Calu3 (cell line): ENCODE measurements at regions not wholly inside any gene's neighbourhood (a gene's known extent, or its start where the extent isn't known, plus 50 kb on each side); places are given as distances from the start of the nearest gene placed in this dataset.

Experiments
- BruUV-seq: library from RNA; stranded (reverse); fragments of 400-500 nt; replicated peaks from 2 replicates; lab custom pipeline; 2021; lab: Mats Ljungman, UMichigan
- CTCF ChIA-PET: fragments of 300-600 bp; sonication (Branson Sonifier 250); formaldehyde crosslinking; loops from one replicate; lab custom pipeline; 2022; ENCODE audit warnings: antibody characterized with exemption; lab: Charles Lee
- DNase-seq: peaks from one replicate; pipeline ENCODE4 v3.0.0; 2022
- H3K27ac Mint-ChIP-seq: one replicate; pipeline ENCODE4 v1.8.0; 2022; ENCODE audit warnings: mixed read lengths; ENCODE audit not compliant: unreplicated experiment
- H3K27me3 Mint-ChIP-seq: one replicate; pipeline ENCODE4 v1.8.0; 2022; ENCODE audit warnings: mixed read lengths; ENCODE audit not compliant: unreplicated experiment
- H3K36me3 Mint-ChIP-seq: one replicate; pipeline ENCODE4 v1.8.0; 2022; ENCODE audit warnings: mild to moderate bottlenecking, moderate library complexity, mixed read lengths; ENCODE audit not compliant: insufficient read depth, unreplicated experiment
- H3K4me1 Mint-ChIP-seq: one replicate; pipeline ENCODE4 v1.8.0; 2022; ENCODE audit warnings: mild to moderate bottlenecking, low read depth, mixed read lengths; ENCODE audit not compliant: unreplicated experiment
- H3K4me3 Mint-ChIP-seq: one replicate; pipeline ENCODE4 v1.8.0; 2022; ENCODE audit warnings: mild to moderate bottlenecking, low read depth, moderate library complexity, mixed read lengths; ENCODE audit not compliant: unreplicated experiment
- H3K9me3 Mint-ChIP-seq: one replicate; pipeline ENCODE4 v1.8.0; 2022; ENCODE audit warnings: low read depth, mixed read lengths; ENCODE audit not compliant: unreplicated experiment
- intact Hi-C: fragments of 100-400 bp; cut with micrococcal nuclease; formaldehyde crosslinking; loops from one replicate; pipeline ENCODE4 v1.10.0; 2022; ENCODE audit not compliant: unreplicated experiment
- TF ChIP-seq, protein P1 (sequence below): fragments of 200-600 bp; IDR thresholded peaks from one replicate; pipeline ENCODE4 v1.8.0; 2022; ENCODE audit warnings: antibody characterized with exemption; ENCODE audit not compliant: unreplicated experiment

DNA sequence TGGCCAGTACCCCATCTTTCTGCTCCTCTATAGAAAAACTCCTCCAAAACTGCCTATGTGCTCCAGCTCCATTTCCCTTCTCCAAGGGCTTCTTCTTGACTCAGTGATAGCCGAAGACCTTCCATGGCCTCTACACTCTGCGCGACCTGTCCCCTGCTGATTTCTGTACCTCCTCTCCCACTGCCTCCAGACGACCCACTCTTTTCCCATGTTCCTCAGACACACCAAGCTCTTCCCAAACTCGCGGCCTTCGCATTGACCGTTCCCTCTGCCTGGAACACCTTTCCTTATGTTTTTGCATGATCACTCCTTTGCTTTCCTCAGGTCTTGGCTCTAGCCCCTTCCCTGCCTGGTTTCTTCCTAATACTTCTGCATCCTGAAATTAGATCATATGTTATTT, 255.6 kb upstream of the SDK2 start:
- BruUV-seq, result no TSS peak
- H3K9me3 Mint-ChIP-seq, result no peaks in the 10 kb centered on the region
- H3K4me3 Mint-ChIP-seq, result no peak overlapping the region
- no peaks in the 10 kb centered on the region for H3K4me1 Mint-ChIP-seq
- no peak overlapping the region for H3K27ac Mint-ChIP-seq
- H3K27me3 Mint-ChIP-seq, result peaks cover 85% of the 10 kb centered on the region
- no peaks in the 10 kb centered on the region for H3K36me3 Mint-ChIP-seq
- TF ChIP-seq, protein P1, sequence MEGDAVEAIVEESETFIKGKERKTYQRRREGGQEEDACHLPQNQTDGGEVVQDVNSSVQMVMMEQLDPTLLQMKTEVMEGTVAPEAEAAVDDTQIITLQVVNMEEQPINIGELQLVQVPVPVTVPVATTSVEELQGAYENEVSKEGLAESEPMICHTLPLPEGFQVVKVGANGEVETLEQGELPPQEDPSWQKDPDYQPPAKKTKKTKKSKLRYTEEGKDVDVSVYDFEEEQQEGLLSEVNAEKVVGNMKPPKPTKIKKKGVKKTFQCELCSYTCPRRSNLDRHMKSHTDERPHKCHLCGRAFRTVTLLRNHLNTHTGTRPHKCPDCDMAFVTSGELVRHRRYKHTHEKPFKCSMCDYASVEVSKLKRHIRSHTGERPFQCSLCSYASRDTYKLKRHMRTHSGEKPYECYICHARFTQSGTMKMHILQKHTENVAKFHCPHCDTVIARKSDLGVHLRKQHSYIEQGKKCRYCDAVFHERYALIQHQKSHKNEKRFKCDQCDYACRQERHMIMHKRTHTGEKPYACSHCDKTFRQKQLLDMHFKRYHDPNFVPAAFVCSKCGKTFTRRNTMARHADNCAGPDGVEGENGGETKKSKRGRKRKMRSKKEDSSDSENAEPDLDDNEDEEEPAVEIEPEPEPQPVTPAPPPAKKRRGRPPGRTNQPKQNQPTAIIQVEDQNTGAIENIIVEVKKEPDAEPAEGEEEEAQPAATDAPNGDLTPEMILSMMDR, result no peak
- intact Hi-C loops, result no loop called here
- CTCF ChIA-PET, result interaction anchor here (0.6 kb wide), 1 partner anchor 243 kb away, joined by 8 read pairs; no protein-coding TSS in a partner anchor
- DNase-seq, result no peak

DNA sequence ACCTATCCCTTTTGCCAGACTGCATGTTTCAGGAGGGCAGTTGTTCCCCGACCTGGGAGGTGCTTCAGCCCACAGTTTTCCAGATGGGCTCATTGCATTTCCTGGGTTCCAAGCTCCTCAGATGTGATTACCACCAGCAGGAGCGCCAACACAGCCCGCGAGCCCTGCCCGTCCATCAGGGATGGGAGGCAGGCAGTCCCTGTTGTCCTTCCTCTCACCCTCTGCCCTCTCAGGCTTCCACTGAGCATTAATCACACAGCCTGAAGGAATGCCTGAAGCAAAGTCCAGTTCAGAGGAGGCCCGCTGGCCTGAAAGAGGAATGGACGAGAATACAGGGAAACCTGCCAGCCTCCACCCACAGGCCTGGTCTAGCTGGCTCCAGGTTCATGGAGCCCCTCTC, 256.3 kb upstream of the SDK2 start:
- intact Hi-C loops, result no loop called here
- H3K9me3 Mint-ChIP-seq, result no peaks in the 10 kb centered on the region
- H3K36me3 Mint-ChIP-seq, result no peaks in the 10 kb centered on the region
- TF ChIP-seq, protein P1, result no peak
- CTCF ChIA-PET, result no interaction called here
- H3K4me1 Mint-ChIP-seq, result no peaks in the 10 kb centered on the region
- no peak overlapping the region for H3K4me3 Mint-ChIP-seq
- no TSS peak for BruUV-seq
- H3K27me3 Mint-ChIP-seq, result peaks cover 79% of the 10 kb centered on the region
- no peak for DNase-seq
- no peak overlapping the region for H3K27ac Mint-ChIP-seq

DNA sequence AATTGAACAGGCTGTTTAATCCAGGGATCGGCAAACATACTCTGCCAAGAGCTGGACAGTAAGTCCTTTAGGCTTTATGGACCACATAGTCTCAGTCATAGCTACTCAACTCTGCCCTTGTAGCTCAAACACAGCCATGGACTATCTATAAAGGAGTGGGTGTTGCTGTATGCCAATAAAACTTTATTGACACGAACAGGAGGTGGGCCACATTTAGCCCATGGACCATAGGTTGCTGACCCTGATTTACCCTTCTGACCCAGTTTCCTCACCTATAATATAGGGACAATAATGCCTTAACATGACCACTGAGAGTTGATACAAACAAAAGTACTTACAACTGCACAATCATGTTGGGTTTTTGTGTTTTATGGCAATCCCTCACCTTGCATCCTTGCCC, 257.0 kb upstream of the SDK2 start:
- H3K9me3 Mint-ChIP-seq, result no peaks in the 10 kb centered on the region
- H3K4me1 Mint-ChIP-seq, result no peaks in the 10 kb centered on the region
- TF ChIP-seq, protein P1, result no peak
- DNase-seq, result no peak
- no TSS peak for BruUV-seq
- H3K27ac Mint-ChIP-seq, result no peak overlapping the region
- H3K36me3 Mint-ChIP-seq, result no peaks in the 10 kb centered on the region
- H3K27me3 Mint-ChIP-seq, result peaks cover 71% of the 10 kb centered on the region
- CTCF ChIA-PET, result interaction anchor here (1.0 kb wide), 1 partner anchor 29 kb away, joined by 6 read pairs; no protein-coding TSS in a partner anchor
- intact Hi-C loops, result no loop called here
- no peak overlapping the region for H3K4me3 Mint-ChIP-seq

DNA sequence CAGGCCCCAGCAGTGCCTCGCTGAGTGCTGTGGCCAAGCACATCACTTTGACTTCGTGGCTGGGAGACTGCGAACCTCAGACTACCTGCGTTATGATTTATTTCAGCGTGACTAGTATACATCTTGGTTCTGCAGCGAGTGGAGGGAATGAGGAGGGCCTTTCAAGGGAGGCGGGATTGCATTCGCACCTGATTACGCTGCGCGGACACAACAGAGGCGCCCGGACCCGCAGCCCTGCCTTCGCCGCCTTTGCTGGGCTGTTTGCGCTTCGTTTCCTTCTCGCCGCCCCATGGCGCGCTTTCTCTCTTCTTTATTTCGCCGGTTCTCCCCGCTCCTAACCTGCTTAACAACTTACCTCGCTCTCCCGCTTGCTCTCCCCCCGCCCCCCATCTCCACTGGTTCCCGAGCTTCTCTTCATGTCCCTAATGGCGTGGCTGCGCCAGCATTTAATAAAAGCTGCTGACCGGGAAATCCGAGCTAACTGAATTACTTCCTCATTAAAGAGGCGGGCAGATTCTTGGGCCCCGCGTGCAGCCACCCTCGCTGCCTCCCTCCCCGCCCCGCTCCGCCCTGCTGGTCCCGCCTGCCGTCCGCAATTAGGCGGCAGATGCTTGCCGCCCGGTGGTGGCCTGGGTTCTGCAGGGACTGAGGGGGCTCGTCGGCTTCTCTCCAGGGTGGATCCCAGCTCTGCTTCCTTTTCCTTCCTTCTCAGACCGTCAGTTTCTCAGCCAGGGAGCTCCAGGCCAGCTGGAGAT, 257.6 kb upstream of the SDK2 start:
- CTCF ChIA-PET, result interaction anchor here (0.6 to 1.0 kb wide), 3 partner anchors 30 to 1736 kb away, joined by 6 to 7 read pairs (median 6); no protein-coding TSS in a partner anchor
- Mint-ChIP-seq H3K9me3 (no peaks in the 10 kb centered on the region), H3K27me3 (peaks cover 65% of the 10 kb centered on the region), H3K27ac (no peak overlapping the region), H3K4me1 (no peaks in the 10 kb centered on the region), H3K36me3 (no peaks in the 10 kb centered on the region), H3K4me3 (peak overlapping the region; percentile 43)
- TF ChIP-seq, protein P1, result no peak
- no TSS peak for BruUV-seq
- intact Hi-C loops, result no loop called here
- peak; percentile 21 for DNase-seq
